Naive thymus-derived CD4-positive, alpha-beta T cell (primary cell): ENCODE measurements at regions not wholly inside any gene's neighbourhood (a gene's known extent, or its start where the extent isn't known, plus 50 kb on each side); places are given as distances from the start of the nearest gene placed in this dataset.

Source experiments
- ATAC-seq: fragments of 150-1000 bp; cut with Tn5 transposase; 2 replicates; pipeline ENCODE4 v1.10.0; 2021; ENCODE audit warnings: mild to moderate bottlenecking, moderate library complexity
- CTCF ChIA-PET: fragments of 350-600 bp; sonication (Branson Sonifier 250); formaldehyde crosslinking; loops from one replicate; lab custom pipeline; 2021; ENCODE audit warnings: antibody characterized with exemption; lab: Charles Lee
- POLR2A ChIA-PET: fragments of 350-600 bp; sonication (Branson Sonifier 250); formaldehyde crosslinking; loops from one replicate; lab custom pipeline; 2021; ENCODE audit warnings: antibody characterized with exemption, inconsistent platforms; lab: Charles Lee
- DNase-seq, 9 donors: peaks; one replicate each; pipeline versions ENCODE4 v3.0.0 to v3.0.0-alpha.2; 2020 to 2022; ENCODE audit warnings: mixed read lengths in 1 of 9
- H3K27ac ChIP-seq: one replicate; pipeline ENCODE4 v1.7.0; 2013; ENCODE audit warnings: mild to moderate bottlenecking, low read depth, low read length, moderate library complexity
- H3K27me3 ChIP-seq, 2 donors: one replicate each; pipeline ENCODE4 v1.7.0; 2013; ENCODE audit warnings: low read length in 2 of 2, mild to moderate bottlenecking in 2 of 2, moderate library complexity in 2 of 2; ENCODE audit not compliant: control insufficient read depth in 2 of 2, insufficient read depth in 2 of 2
- H3K36me3 ChIP-seq, 3 experiments: 1 replicate in 2 of 3; 2 replicates in 1 of 3; pipeline ENCODE4 v1.7.0; 2013; ENCODE audit warnings: low read length in 3 of 3, mild to moderate bottlenecking in 3 of 3, moderate library complexity in 1 of 3; ENCODE audit not compliant: insufficient read depth in 3 of 3, control insufficient read depth in 2 of 3
- H3K4me1 ChIP-seq, 2 donors: one replicate each; pipeline ENCODE4 v1.7.0; 2013; ENCODE audit warnings: low read length in 2 of 2, mild to moderate bottlenecking in 2 of 2, moderate library complexity in 1 of 2; ENCODE audit not compliant: control insufficient read depth in 2 of 2, insufficient read depth in 2 of 2
- H3K4me3 ChIP-seq: 2 replicates; pipeline ENCODE4 v1.7.0; 2013; ENCODE audit warnings: mild to moderate bottlenecking, low read length
- H3K9me3 ChIP-seq, 3 experiments: 1 replicate in 2 of 3; 2 replicates in 1 of 3; pipeline ENCODE4 v1.7.0; 2013; ENCODE audit warnings: low read length in 3 of 3; ENCODE audit not compliant: control insufficient read depth in 2 of 3
- H3K27ac Mint-ChIP-seq, 9 donors: one replicate each; pipeline ENCODE4 v1.8.0; 2020 to 2022; ENCODE audit warnings: mixed read lengths in 9 of 9, mild to moderate bottlenecking in 8 of 9, moderate library complexity in 5 of 9, inconsistent platforms in 2 of 9
- H3K27me3 Mint-ChIP-seq, 5 donors: one replicate each; pipeline ENCODE4 v1.8.0; 2021 to 2022; ENCODE audit warnings: mixed read lengths in 5 of 5, mild to moderate bottlenecking in 1 of 5
- H3K36me3 Mint-ChIP-seq, 5 donors: one replicate each; pipeline ENCODE4 v1.8.0; 2020 to 2022; ENCODE audit warnings: mixed read lengths in 5 of 5, mild to moderate bottlenecking in 3 of 5, inconsistent platforms in 1 of 5
- H3K4me1 Mint-ChIP-seq, 7 donors: one replicate each; pipeline ENCODE4 v1.8.0; 2020 to 2022; ENCODE audit warnings: mixed read lengths in 7 of 7, mild to moderate bottlenecking in 3 of 7, inconsistent platforms in 1 of 7
- H3K4me3 Mint-ChIP-seq, 10 donors: one replicate each; pipeline ENCODE4 v1.8.0; 2020 to 2022; ENCODE audit warnings: mild to moderate bottlenecking in 10 of 10, mixed read lengths in 10 of 10, moderate library complexity in 6 of 10, inconsistent platforms in 2 of 10
- H3K9me3 Mint-ChIP-seq, 11 donors: one replicate each; pipeline ENCODE4 v1.8.0; 2020 to 2022; ENCODE audit warnings: mixed read lengths in 11 of 11, mild to moderate bottlenecking in 4 of 11, inconsistent platforms in 1 of 11, moderate library complexity in 1 of 11
- intact Hi-C, 2 donors: fragments of 100-400 bp; cut with micrococcal nuclease; formaldehyde crosslinking; loops; one replicate each; pipeline ENCODE4 v1.15.1; 2023

- no peaks in the 10 kb centered on the region for H3K36me3 ChIP-seq
- no peaks in the 10 kb centered on the region for H3K27me3 ChIP-seq
- Mint-ChIP-seq H3K27ac (no peak overlapping the region), H3K9me3 (peaks cover 0 to 5% (median 0%) of the 10 kb centered on the region in 11 donors), H3K36me3 (no peaks in the 10 kb centered on the region), H3K4me3 (no peak overlapping the region), H3K27me3 (no peaks in the 10 kb centered on the region), H3K4me1 (no peaks in the 10 kb centered on the region)
- no peak overlapping the region for H3K27ac ChIP-seq
- ChIA-PET POLR2A (no interaction called here), CTCF (no interaction called here)
- no peaks in the 10 kb centered on the region for H3K9me3 ChIP-seq
- intact Hi-C loops = no loop called here
- no peak for DNase-seq
- H3K4me1 ChIP-seq = no peaks in the 10 kb centered on the region
- no peak overlapping the region for H3K4me3 ChIP-seq
- ATAC-seq = no peak
Measured at GRCh38 chr2:56123538-56123937, 60.3 kb upstream of the CCDC85A start.

DNA sequence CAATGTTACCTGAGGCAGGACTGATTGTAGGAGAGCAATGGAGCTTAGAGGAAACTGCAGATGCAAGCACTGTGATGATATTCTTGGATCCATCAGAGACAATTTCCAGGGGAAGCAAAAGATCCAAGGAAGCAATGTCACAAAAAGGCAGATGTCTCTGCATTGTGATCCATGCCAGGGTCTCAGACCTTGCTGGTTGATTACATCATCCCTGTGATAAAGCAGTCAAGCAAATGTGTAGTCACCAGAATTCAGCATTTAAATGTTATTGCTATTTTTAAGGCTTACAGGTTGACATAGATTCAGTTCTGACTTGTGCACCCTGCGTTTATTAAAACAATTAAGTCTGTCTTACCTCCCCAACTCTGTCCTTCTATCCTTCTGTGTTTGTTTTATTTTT is 56.8 kb upstream of the CCDC85A start:
- H3K9me3 ChIP-seq = no peaks in the 10 kb centered on the region
- Mint-ChIP-seq H3K9me3 (peaks cover 0 to 5% (median 0%) of the 10 kb centered on the region in 11 donors), H3K27me3 (peaks cover 0 to 5% (median 0%) of the 10 kb centered on the region in 5 donors), H3K27ac (no peak overlapping the region), H3K4me1 (no peaks in the 10 kb centered on the region), H3K36me3 (no peaks in the 10 kb centered on the region), H3K4me3 (no peak overlapping the region)
- CTCF ChIA-PET = no interaction called here
- DNase-seq = no peak
- no peaks in the 10 kb centered on the region for H3K4me1 ChIP-seq
- no peaks in the 10 kb centered on the region for H3K36me3 ChIP-seq
- ATAC-seq = no peak
- POLR2A ChIA-PET = no interaction called here
- no peaks in the 10 kb centered on the region for H3K27me3 ChIP-seq
- H3K27ac ChIP-seq = no peak overlapping the region
- intact Hi-C loops = no loop called here
- H3K4me3 ChIP-seq = no peak overlapping the region

GRCh38 chr2:56127463-56128152 is 56.2 kb upstream of the CCDC85A start:
- POLR2A ChIA-PET = no interaction called here
- Histone ChIP-seq H3K9me3 (no peaks in the 10 kb centered on the region), H3K36me3 (no peaks in the 10 kb centered on the region), H3K27ac (no peak overlapping the region), H3K27me3 (no peaks in the 10 kb centered on the region), H3K4me3 (no peak overlapping the region), H3K4me1 (no peaks in the 10 kb centered on the region)
- H3K27ac Mint-ChIP-seq = no peak overlapping the region
- no peaks in the 10 kb centered on the region for H3K4me1 Mint-ChIP-seq
- no peaks in the 10 kb centered on the region for H3K36me3 Mint-ChIP-seq
- CTCF ChIA-PET = no interaction called here
- H3K9me3 Mint-ChIP-seq = peaks cover 0 to 5% (median 0%) of the 10 kb centered on the region in 11 donors
- DNase-seq (no peak), ATAC-seq (no peak)
- H3K27me3 Mint-ChIP-seq = peaks cover 0 to 5% (median 0%) of the 10 kb centered on the region in 5 donors
- intact Hi-C loops = no loop called here
- no peak overlapping the region for H3K4me3 Mint-ChIP-seq

DNA sequence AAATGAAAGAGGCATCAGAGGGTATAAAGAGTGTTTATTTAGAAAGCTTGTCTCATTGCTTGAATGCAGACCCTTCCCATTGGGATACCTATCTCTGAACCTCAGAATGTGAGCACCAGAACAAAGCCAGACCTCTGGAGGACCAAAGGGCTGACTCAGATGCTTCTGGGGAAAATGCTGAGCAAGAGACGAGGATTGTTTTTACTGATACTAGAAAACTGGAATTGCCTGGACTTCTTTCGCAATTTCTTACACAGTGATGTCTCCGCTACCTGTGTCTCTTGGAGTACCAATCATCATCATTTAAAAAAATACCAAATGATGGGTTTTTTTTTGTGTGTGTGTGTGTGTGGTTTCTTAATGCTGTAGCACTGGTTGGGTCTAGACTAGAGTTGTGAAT is 55.6 kb upstream of the CCDC85A start:
- DNase-seq = no peak
- no peak for ATAC-seq
- H3K27ac ChIP-seq = no peak overlapping the region
- ChIA-PET CTCF (no interaction called here), POLR2A (no interaction called here)
- no peaks in the 10 kb centered on the region for H3K27me3 ChIP-seq
- intact Hi-C loops = no loop called here
- H3K9me3 Mint-ChIP-seq = peaks cover 0 to 5% (median 0%) of the 10 kb centered on the region in 11 donors
- H3K4me1 ChIP-seq = no peaks in the 10 kb centered on the region
- H3K4me3 ChIP-seq = no peak overlapping the region
- no peaks in the 10 kb centered on the region for H3K4me1 Mint-ChIP-seq
- no peak overlapping the region for H3K27ac Mint-ChIP-seq
- no peaks in the 10 kb centered on the region for H3K36me3 Mint-ChIP-seq
- no peaks in the 10 kb centered on the region for H3K36me3 ChIP-seq
- H3K27me3 Mint-ChIP-seq = peaks cover 0 to 5% (median 0%) of the 10 kb centered on the region in 5 donors
- no peak overlapping the region for H3K4me3 Mint-ChIP-seq
- H3K9me3 ChIP-seq = no peaks in the 10 kb centered on the region

DNA sequence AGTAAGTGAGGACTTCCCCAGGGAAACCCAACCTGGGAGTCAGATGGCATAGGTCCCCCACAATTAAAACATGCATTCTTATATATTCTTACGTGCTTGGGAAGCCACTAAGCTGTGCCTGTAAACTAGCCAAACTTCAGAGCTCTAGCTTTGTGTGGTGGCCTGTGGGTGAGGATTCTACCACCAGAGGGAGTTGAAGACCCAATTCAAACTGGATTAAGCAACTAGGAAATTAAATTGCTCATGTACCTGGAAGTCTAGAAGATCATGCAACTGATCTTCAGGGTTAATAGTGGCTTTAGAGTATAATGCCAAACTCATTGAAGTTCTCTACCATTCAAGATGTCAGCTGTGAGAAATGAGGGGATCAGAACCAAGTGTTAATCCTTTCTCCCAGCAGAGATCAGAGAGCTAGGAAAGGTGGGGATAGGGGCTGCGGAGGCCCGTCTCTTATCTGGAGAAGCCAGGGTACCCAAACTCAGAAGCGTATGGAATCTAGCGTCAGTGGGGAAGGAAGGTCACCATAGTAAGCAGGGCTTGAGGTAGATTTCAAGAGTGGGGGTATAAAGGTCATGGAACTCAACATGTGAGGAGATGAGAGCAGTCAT is 53.2 kb upstream of the CCDC85A start:
- Histone ChIP-seq H3K27me3 (no peaks in the 10 kb centered on the region), H3K36me3 (no peaks in the 10 kb centered on the region), H3K4me3 (no peak overlapping the region), H3K27ac (no peak overlapping the region), H3K9me3 (no peaks in the 10 kb centered on the region), H3K4me1 (no peaks in the 10 kb centered on the region)
- ChIA-PET CTCF (no interaction called here), POLR2A (no interaction called here)
- H3K36me3 Mint-ChIP-seq = no peaks in the 10 kb centered on the region
- intact Hi-C loops = loop anchor here in 1 of 2 donors (5.0 kb wide), 1 partner anchor 1387 kb away; no protein-coding TSS in a partner anchor
- ATAC-seq (no peak), DNase-seq (no peak)
- H3K27ac Mint-ChIP-seq = no peak overlapping the region
- H3K9me3 Mint-ChIP-seq = peaks cover 0 to 5% (median 0%) of the 10 kb centered on the region in 11 donors
- peaks cover 0 to 5% (median 0%) of the 10 kb centered on the region in 5 donors for H3K27me3 Mint-ChIP-seq
- H3K4me1 Mint-ChIP-seq = no peaks in the 10 kb centered on the region
- H3K4me3 Mint-ChIP-seq = no peak overlapping the region

DNA sequence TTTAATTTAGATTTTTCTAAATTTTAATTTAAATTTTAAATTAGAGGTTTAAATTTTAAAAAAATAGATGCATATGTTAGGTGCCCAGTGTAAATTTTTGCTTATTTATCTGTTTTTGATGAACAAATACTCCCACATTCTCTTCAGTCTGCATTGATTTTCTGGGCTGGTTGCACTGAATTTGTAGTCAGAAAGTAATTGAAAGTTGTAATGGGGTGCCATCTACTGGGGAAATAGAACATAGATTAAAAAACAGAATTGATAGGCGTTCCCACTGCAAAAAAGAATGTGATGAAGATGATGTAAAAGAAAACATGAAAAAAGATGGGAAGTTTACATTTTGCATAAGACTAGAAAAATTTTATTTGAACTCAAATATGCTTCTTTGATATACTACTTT is 51.7 kb upstream of the CCDC85A start:
- ChIA-PET POLR2A (no interaction called here), CTCF (no interaction called here)
- peaks cover 0 to 3% (median 0%) of the 10 kb centered on the region in 11 donors for H3K9me3 Mint-ChIP-seq
- Histone ChIP-seq H3K4me3 (no peak overlapping the region), H3K9me3 (no peaks in the 10 kb centered on the region), H3K27ac (no peak overlapping the region), H3K27me3 (no peaks in the 10 kb centered on the region), H3K36me3 (no peaks in the 10 kb centered on the region), H3K4me1 (no peaks in the 10 kb centered on the region)
- intact Hi-C loops = loop anchor here (1.0 to 5.0 kb wide), 2 partner anchors 414 to 1385 kb away; no protein-coding TSS in a partner anchor
- no peak overlapping the region for H3K27ac Mint-ChIP-seq
- no peak for ATAC-seq
- H3K27me3 Mint-ChIP-seq = peaks cover 0 to 5% (median 0%) of the 10 kb centered on the region in 5 donors
- H3K4me3 Mint-ChIP-seq = no peak overlapping the region
- peak in 1 of 9 donors; percentile 1 for DNase-seq
- no peaks in the 10 kb centered on the region for H3K4me1 Mint-ChIP-seq
- H3K36me3 Mint-ChIP-seq = no peaks in the 10 kb centered on the region
